Thyroid gland (tissue), 4 donors: ENCODE measurements at regions not wholly inside any gene's neighbourhood (a gene's known extent, or its start where the extent isn't known, plus 50 kb on each side); places are given as distances from the start of the nearest gene placed in this dataset.

Experiments
- CTCF ChIP-seq, 6 experiments: fragments of 200-600 bp in 3 of 6; fragments of 450-650 bp in 3 of 6; sonication (generic) in 3 of 6; IDR thresholded peaks; one replicate each; pipeline ENCODE4 v1.5.1; 2016 to 2019; ENCODE audit warnings: antibody characterized with exemption in 6 of 6, mild to moderate bottlenecking in 2 of 6, inconsistent platforms in 1 of 6, moderate library complexity in 1 of 6
- POLR2A ChIP-seq, 2 donors: fragments of 450-650 bp; IDR thresholded peaks; one replicate each; pipeline ENCODE4 v1.6.1; 2017; ENCODE audit warnings: antibody characterized with exemption in 2 of 2, mild to moderate bottlenecking in 2 of 2, moderate library complexity in 1 of 2

DNA sequence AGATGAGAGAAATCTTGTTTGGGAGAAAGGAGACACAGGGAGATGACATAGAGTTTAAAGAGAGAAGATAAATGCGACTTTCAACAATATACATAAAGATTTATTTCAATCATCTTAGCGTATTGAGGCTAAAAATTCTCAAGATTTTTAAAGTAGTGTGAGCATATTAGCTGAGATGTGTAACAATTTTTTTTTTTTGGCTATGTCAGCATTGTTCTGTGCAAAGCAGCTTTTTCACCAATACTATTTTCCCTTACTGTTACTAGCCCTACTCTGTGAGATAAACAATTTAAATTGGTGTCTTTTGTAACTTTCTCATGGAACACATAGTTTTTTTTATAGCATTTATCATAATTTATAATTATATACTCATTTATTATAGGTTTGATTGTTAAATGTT lies 185.2 kb upstream of the ZNF385D start:
- TF ChIP-seq CTCF (IDR thresholded peaks at IDR 0.05): no peak
- TF ChIP-seq POLR2A (IDR thresholded peaks at IDR 0.05): no peak
